SW480 (cell line): ENCODE measurements at regions not wholly inside any gene's neighbourhood (a gene's known extent, or its start where the extent isn't known, plus 50 kb on each side); places are given as distances from the start of the nearest gene placed in this dataset.
A peak's percentile ranks its signal among the peaks of the same experiment; 100 is the strongest.
"Not testable (repeated sequence)": the region's sequence is repeated elsewhere in the genome, so short reads cannot be mapped to it uniquely, and the experiment has no call there.

Source experiments
- DNase-seq: peaks from one replicate; pipeline ENCODE4 v3.0.0-alpha.2; 2016; ENCODE audit warnings: low spot score

- DNase-seq, result no peak
Observed at GRCh38 chr5:102554082-102554481, 55.3 kb upstream of the SLCO6A1 start.

GRCh38 chr5:102554728-102555127, 55.9 kb upstream of the SLCO6A1 start:
- DNase-seq, result peak; percentile 29

- DNase-seq, result no peak
Observed at GRCh38 chr5:102561894-102562760, 63.3 kb upstream of the SLCO6A1 start.

GRCh38 chr5:102570747-102571146, 71.9 kb upstream of the SLCO6A1 start:
- no peak for DNase-seq

- no peak for DNase-seq
Observed at GRCh38 chr5:102578362-102578761, 79.6 kb upstream of the SLCO6A1 start.

- DNase-seq, result no peak
Observed at GRCh38 chr5:102579379-102579778, 80.6 kb upstream of the SLCO6A1 start.

GRCh38 chr5:102581011-102581410, 82.2 kb upstream of the SLCO6A1 start:
- DNase-seq, result no peak

GRCh38 chr5:102582696-102583095, 83.9 kb upstream of the SLCO6A1 start:
- DNase-seq, result no peak

- peak; percentile 53 for DNase-seq
Observed at GRCh38 chr5:102583276-102584124, 84.7 kb upstream of the SLCO6A1 start.

- no peak for DNase-seq
Observed at GRCh38 chr5:102589661-102590060, 90.9 kb upstream of the SLCO6A1 start.

GRCh38 chr5:102590467-102590866, 91.7 kb upstream of the SLCO6A1 start:
- DNase-seq, result no peak

- no peak for DNase-seq
Observed at GRCh38 chr5:102591650-102592049, 92.8 kb upstream of the SLCO6A1 start.

- DNase-seq, result not testable (repeated sequence)
Observed at GRCh38 chr5:102592586-102592985, 93.8 kb upstream of the SLCO6A1 start.

- no peak for DNase-seq
Observed at GRCh38 chr5:102594192-102594591, 95.4 kb upstream of the SLCO6A1 start.

GRCh38 chr5:102595332-102595731, 96.5 kb upstream of the SLCO6A1 start:
- no peak for DNase-seq

GRCh38 chr5:102596113-102596512, 97.3 kb upstream of the SLCO6A1 start:
- no peak for DNase-seq

GRCh38 chr5:102596951-102597350, 98.2 kb upstream of the SLCO6A1 start:
- no peak for DNase-seq

- no peak for DNase-seq
Observed at GRCh38 chr5:102599289-102599688, 100.5 kb upstream of the SLCO6A1 start.

GRCh38 chr5:102600964-102601363, 102.2 kb upstream of the SLCO6A1 start:
- no peak for DNase-seq

GRCh38 chr5:102603670-102604069, 104.9 kb upstream of the SLCO6A1 start:
- no peak for DNase-seq

GRCh38 chr5:102608414-102608813, 109.6 kb upstream of the SLCO6A1 start:
- DNase-seq, result no peak

GRCh38 chr5:102611312-102611711, 112.5 kb upstream of the SLCO6A1 start:
- DNase-seq, result no peak

GRCh38 chr5:102613661-102614060, 114.9 kb upstream of the SLCO6A1 start:
- DNase-seq, result no peak
